SU-DHL-6 (cell line): ENCODE measurements at regions not wholly inside any gene's neighbourhood (a gene's known extent, or its start where the extent isn't known, plus 50 kb on each side); places are given as distances from the start of the nearest gene placed in this dataset.

Source experiments
- EZH2phosphoT487 ChIP-seq: fragments of 200-600 bp; sonication (generic), shearing (Covaris generic); conservative IDR thresholded peaks from 2 replicates; pipeline ENCODE4 v1.6.1; 2018; ENCODE audit warnings: mild to moderate bottlenecking, antibody characterized with exemption, low read length, moderate library complexity, mixed read lengths
- TF ChIP-seq, protein P1 (sequence below): fragments of 200-600 bp; sonication (generic); IDR thresholded peaks from one replicate; pipeline ENCODE4 v1.5.1; 2017; ENCODE audit warnings: antibody characterized with exemption, mild to moderate bottlenecking, low read length, moderate library complexity; ENCODE audit not compliant: insufficient read depth, poor library complexity, severe bottlenecking

DNA sequence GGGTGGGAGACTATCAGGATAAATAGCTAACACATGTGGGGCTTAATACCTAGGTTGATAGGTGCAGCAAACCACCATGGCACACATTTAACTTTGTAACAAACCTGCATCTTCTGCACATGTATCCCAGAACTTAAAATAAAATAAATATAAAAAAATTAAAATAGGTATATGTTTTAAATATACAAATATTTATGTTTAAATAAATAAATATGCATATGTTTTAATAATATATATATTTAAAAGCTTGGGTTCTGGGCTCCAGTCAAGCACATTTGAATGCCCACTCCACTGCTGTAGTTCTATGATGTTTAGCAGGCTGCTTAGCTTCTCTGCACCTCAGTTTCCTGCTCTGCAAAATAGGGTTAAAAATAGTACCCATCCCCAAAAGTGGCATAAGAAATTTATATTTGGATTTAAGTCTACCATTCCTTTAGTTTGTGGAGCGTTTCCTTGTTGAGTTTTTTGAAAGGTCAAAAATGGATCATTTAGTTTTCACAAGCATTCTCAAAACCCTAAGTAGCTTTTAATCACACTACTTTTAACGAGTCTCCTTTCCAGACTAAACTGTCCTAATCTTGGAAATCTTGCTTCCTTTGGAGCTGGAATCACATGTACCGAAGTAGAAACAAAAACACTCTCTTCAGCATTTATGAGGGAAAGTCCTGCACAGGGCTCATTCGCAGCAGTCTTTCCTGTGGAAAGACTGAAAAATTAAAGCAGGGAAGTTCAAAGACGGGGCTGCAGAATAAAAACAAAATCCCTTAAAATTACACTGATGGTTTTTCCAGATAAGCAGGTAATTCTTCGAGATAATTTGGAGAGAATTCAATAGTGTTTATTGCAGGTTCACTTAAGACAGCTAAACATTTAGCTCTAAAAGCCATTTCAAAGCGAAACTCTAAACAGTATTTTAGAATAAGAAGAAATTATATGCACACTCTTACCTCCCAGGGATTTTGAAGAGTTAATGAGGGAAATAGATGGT, 111.7 kb upstream of the LYZL1 start:
- TF ChIP-seq, protein P1, sequence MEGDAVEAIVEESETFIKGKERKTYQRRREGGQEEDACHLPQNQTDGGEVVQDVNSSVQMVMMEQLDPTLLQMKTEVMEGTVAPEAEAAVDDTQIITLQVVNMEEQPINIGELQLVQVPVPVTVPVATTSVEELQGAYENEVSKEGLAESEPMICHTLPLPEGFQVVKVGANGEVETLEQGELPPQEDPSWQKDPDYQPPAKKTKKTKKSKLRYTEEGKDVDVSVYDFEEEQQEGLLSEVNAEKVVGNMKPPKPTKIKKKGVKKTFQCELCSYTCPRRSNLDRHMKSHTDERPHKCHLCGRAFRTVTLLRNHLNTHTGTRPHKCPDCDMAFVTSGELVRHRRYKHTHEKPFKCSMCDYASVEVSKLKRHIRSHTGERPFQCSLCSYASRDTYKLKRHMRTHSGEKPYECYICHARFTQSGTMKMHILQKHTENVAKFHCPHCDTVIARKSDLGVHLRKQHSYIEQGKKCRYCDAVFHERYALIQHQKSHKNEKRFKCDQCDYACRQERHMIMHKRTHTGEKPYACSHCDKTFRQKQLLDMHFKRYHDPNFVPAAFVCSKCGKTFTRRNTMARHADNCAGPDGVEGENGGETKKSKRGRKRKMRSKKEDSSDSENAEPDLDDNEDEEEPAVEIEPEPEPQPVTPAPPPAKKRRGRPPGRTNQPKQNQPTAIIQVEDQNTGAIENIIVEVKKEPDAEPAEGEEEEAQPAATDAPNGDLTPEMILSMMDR: no peak
- TF ChIP-seq EZH2phosphoT487: no peak
